Activated CD4-positive, alpha-beta memory T cell treated with anti-CD3 and anti-CD28 coated beads for 36 hours (primary cell): ENCODE measurements at regions not wholly inside any gene's neighbourhood (a gene's known extent, or its start where the extent isn't known, plus 50 kb on each side); places are given as distances from the start of the nearest gene placed in this dataset.

Source experiments
- CTCF ChIA-PET: fragments of 350-600 bp; sonication (Branson Sonifier 250); formaldehyde crosslinking; loops from one replicate; lab custom pipeline; 2021; ENCODE audit warnings: antibody characterized with exemption, inconsistent platforms; lab: Charles Lee
- POLR2A ChIA-PET: fragments of 350-600 bp; sonication (Branson Sonifier 250); formaldehyde crosslinking; loops from one replicate; lab custom pipeline; 2021; ENCODE audit warnings: antibody characterized with exemption; lab: Charles Lee
- DNase-seq: peaks from one replicate; pipeline ENCODE4 v3.0.0-alpha.2; 2020
- H3K27ac Mint-ChIP-seq: one replicate; pipeline ENCODE4 v1.8.0; 2021; ENCODE audit warnings: mixed read lengths
- H3K27me3 Mint-ChIP-seq: one replicate; pipeline ENCODE4 v1.8.0; 2021; ENCODE audit warnings: mixed read lengths
- H3K36me3 Mint-ChIP-seq: one replicate; pipeline ENCODE4 v1.8.0; 2021; ENCODE audit warnings: mixed read lengths
- H3K4me1 Mint-ChIP-seq: one replicate; pipeline ENCODE4 v1.8.0; 2021; ENCODE audit warnings: low read depth, mixed read lengths
- H3K4me3 Mint-ChIP-seq: one replicate; pipeline ENCODE4 v1.8.0; 2021; ENCODE audit warnings: mild to moderate bottlenecking, mixed read lengths
- H3K9me3 Mint-ChIP-seq: one replicate; pipeline ENCODE4 v1.8.0; 2021; ENCODE audit warnings: mixed read lengths
- intact Hi-C: fragments of 100-400 bp; cut with micrococcal nuclease; formaldehyde crosslinking; loops from one replicate; pipeline ENCODE4 v1.15.1; 2023

DNA sequence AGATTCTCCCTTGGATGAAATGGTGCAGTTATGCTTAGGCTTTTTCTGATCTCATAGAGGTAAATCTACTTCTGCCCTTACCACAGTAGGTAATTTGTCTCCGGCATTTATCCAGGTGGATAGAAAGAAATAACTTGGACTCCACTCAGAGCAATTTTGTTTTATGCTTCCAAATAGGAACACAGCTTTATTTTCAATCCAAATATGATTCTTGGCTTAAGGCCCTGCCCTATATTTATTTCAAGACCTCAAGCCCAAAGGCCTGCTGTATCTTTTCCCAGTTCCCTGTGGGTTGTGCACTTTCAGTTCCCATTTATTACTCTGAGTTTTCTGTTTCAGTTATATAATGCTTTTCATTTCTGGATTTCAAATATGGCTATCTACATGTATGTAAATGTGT, 274.2 kb upstream of the SMC2 start:
- ChIA-PET CTCF (no interaction called here), POLR2A (no interaction called here)
- Mint-ChIP-seq H3K9me3 (no peaks in the 10 kb centered on the region), H3K4me1 (no peaks in the 10 kb centered on the region), H3K4me3 (no peak overlapping the region), H3K27ac (no peak overlapping the region), H3K36me3 (no peaks in the 10 kb centered on the region), H3K27me3 (no peaks in the 10 kb centered on the region)
- intact Hi-C loops = no loop called here
- no peak for DNase-seq

DNA sequence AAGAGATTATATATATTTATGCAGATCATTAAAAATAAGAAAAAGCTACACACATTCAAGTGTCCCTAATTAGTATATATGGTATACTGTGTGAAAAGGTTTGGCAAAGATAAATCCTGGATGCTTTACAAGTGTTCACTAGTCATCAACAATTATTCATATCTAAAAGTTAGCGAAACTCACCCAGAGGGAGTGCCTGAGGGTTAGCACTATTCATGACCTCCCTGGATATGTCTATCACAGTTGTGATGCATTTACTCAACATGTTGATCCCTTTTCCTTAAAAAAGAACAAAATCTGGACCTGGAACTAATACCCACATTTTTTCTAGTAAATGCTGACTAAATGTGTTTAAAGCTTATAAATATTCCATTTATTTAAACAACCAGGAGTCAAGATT, 273.0 kb upstream of the SMC2 start:
- Mint-ChIP-seq H3K36me3 (no peaks in the 10 kb centered on the region), H3K27me3 (no peaks in the 10 kb centered on the region), H3K27ac (no peak overlapping the region), H3K4me1 (no peaks in the 10 kb centered on the region), H3K4me3 (no peak overlapping the region), H3K9me3 (no peaks in the 10 kb centered on the region)
- ChIA-PET CTCF (no interaction called here), POLR2A (interaction anchor here (0.7 kb wide), 1 partner anchor 67 kb away, joined by 3 read pairs; no protein-coding TSS in a partner anchor)
- intact Hi-C loops = no loop called here
- no peak for DNase-seq

DNA sequence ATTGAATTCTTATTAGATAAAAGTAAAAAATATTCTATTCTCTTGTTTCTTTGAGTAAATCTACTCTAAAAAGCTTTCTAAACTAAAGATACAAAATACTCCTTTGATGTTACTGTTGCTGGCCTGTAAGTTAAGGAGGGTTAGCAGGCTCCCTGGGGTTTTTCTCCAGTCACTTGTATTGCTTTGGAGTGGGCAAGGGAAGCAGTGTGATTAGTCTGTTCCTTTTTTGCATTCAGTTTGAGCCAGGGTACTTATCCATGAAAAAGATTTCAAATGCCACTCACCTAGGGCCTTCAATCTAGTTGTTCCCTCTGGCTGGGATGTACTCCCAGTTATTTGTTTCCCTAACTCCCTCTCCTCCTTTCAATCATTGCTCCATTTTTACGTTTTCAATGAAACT, 256.2 kb upstream of the SMC2 start:
- Mint-ChIP-seq H3K27me3 (no peaks in the 10 kb centered on the region), H3K27ac (no peak overlapping the region), H3K4me3 (no peak overlapping the region), H3K36me3 (no peaks in the 10 kb centered on the region), H3K4me1 (no peaks in the 10 kb centered on the region), H3K9me3 (peaks cover 3% of the 10 kb centered on the region)
- intact Hi-C loops = no loop called here
- DNase-seq = no peak
- POLR2A ChIA-PET = interaction anchor here (0.6 kb wide), 1 partner anchor 883 kb away, joined by 4 read pairs; no protein-coding TSS in a partner anchor
- CTCF ChIA-PET = no interaction called here

GRCh38 chr9:103839197-103839596, 254.9 kb upstream of the SMC2 start:
- DNase-seq = no peak
- ChIA-PET POLR2A (no interaction called here), CTCF (no interaction called here)
- intact Hi-C loops = no loop called here
- H3K27ac Mint-ChIP-seq = no peak overlapping the region
- no peaks in the 10 kb centered on the region for H3K27me3 Mint-ChIP-seq
- H3K4me1 Mint-ChIP-seq = no peaks in the 10 kb centered on the region
- no peak overlapping the region for H3K4me3 Mint-ChIP-seq
- no peaks in the 10 kb centered on the region for H3K36me3 Mint-ChIP-seq
- H3K9me3 Mint-ChIP-seq = no peaks in the 10 kb centered on the region

GRCh38 chr9:103867886-103868285, 226.2 kb upstream of the SMC2 start:
- intact Hi-C loops = no loop called here
- ChIA-PET CTCF (no interaction called here), POLR2A (no interaction called here)
- no peaks in the 10 kb centered on the region for H3K4me1 Mint-ChIP-seq
- no peaks in the 10 kb centered on the region for H3K9me3 Mint-ChIP-seq
- H3K36me3 Mint-ChIP-seq = no peaks in the 10 kb centered on the region
- DNase-seq = no peak
- H3K27ac Mint-ChIP-seq = no peak overlapping the region
- no peak overlapping the region for H3K4me3 Mint-ChIP-seq
- no peaks in the 10 kb centered on the region for H3K27me3 Mint-ChIP-seq

DNA sequence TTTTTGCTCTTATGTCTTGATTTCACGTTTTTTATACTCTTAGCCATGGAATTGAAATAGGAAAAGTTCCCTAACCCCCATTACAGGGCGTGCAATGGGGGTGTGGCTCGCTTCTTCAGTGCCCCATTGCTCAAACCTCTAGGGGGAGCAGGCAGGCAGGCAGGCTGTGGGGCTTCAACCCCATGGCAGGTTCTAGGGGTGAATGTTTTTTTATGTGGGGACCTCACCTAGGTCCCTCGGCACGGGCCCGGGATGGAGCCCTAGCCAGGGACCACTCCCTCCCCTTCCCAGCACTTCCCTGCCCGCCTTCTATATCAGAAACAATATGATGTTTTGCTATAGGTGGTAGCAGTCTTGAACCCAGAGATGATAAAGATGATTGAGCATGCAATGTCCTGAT, 221.3 kb upstream of the SMC2 start:
- Mint-ChIP-seq H3K4me1 (no peaks in the 10 kb centered on the region), H3K36me3 (no peaks in the 10 kb centered on the region), H3K27ac (no peak overlapping the region), H3K9me3 (no peaks in the 10 kb centered on the region), H3K4me3 (no peak overlapping the region), H3K27me3 (no peaks in the 10 kb centered on the region)
- DNase-seq = no peak
- CTCF ChIA-PET = no interaction called here
- POLR2A ChIA-PET = no interaction called here
- intact Hi-C loops = no loop called here

DNA sequence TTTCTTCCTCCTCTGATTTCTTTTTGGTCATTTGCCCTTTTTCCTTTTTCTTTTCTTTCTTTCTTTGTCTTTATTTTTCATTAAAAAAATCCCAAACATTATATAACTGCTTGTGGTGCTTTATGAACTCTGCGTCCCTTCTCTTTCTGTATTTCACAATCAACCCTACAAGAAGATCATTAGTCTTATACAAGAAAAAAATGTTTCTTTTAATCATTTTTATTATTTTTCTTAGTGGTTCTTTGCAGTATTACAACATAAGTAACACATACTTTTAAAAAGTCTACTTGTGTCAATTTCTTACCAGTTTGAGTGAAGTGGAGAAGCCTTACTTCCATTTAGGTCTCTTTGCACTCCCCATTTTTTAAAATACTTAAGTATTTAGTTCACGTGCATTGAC, 212.7 kb upstream of the SMC2 start:
- no peaks in the 10 kb centered on the region for H3K27me3 Mint-ChIP-seq
- no peaks in the 10 kb centered on the region for H3K4me1 Mint-ChIP-seq
- H3K4me3 Mint-ChIP-seq = no peak overlapping the region
- H3K27ac Mint-ChIP-seq = no peak overlapping the region
- CTCF ChIA-PET = no interaction called here
- POLR2A ChIA-PET = no interaction called here
- no peaks in the 10 kb centered on the region for H3K9me3 Mint-ChIP-seq
- DNase-seq = no peak
- intact Hi-C loops = no loop called here
- H3K36me3 Mint-ChIP-seq = no peaks in the 10 kb centered on the region

DNA sequence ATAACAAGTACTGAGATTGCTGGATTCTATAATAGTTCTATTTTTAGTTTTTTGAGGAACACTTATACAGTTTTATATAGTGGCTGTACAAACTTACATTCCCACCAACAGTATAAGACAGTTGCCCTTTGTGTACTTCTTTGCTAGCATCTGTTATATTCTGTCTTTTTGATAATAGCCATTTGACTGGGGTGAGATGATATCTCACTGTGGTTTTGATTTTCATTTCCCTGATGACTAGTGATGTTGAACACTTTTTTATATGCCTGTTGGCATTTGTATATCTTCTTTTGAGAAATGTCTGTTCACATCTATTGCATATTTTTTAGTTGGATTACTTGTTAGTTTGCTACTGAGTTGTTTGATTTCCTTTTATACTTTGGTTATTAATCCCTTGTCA, 204.1 kb upstream of the SMC2 start:
- Mint-ChIP-seq H3K9me3 (no peaks in the 10 kb centered on the region), H3K4me3 (no peak overlapping the region), H3K4me1 (no peaks in the 10 kb centered on the region), H3K27me3 (no peaks in the 10 kb centered on the region), H3K36me3 (no peaks in the 10 kb centered on the region), H3K27ac (no peak overlapping the region)
- CTCF ChIA-PET = no interaction called here
- intact Hi-C loops = no loop called here
- DNase-seq = no peak
- POLR2A ChIA-PET = no interaction called here

DNA sequence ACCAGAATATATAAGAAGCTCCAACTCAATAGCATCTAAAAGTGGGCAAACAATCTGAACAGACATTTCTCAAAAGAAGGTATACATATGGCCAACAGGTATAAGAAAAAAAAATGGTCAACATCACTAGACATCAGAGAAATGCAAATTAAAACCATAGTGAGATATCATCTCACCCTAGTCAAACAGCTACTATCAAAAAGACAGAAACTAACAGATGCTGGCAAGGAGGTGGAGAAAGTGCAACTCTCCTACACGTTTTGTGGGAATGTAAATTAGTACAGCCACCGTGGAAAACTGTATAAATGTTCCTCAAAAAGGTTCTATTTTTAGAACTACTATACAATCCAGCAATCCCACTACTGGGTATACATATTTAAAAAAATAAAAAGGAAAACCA, 199.9 kb upstream of the SMC2 start:
- Mint-ChIP-seq H3K36me3 (no peaks in the 10 kb centered on the region), H3K4me3 (no peak overlapping the region), H3K27ac (no peak overlapping the region), H3K27me3 (no peaks in the 10 kb centered on the region), H3K4me1 (no peaks in the 10 kb centered on the region), H3K9me3 (no peaks in the 10 kb centered on the region)
- intact Hi-C loops = no loop called here
- ChIA-PET POLR2A (no interaction called here), CTCF (no interaction called here)
- no peak for DNase-seq

DNA sequence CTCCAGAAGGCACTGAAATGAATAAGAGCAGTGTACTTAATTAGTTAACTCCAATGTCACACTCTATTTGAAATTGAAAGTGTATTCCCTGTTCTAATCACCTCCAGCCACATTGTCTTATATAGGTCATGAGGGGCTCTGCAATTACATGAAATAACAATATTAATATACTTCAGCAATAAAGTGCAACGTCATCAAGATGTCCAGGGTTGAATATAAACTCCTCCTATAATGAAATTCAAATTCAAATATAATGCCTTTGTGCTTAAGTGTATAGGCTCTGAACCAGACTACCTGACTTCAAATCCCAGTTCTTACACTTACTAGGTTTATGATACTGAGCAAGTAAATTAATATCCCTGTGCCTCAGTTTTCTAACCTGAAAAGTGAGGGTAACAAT, 195.6 kb upstream of the SMC2 start:
- Mint-ChIP-seq H3K9me3 (no peaks in the 10 kb centered on the region), H3K27me3 (no peaks in the 10 kb centered on the region), H3K27ac (no peak overlapping the region), H3K4me3 (no peak overlapping the region), H3K36me3 (no peaks in the 10 kb centered on the region), H3K4me1 (no peaks in the 10 kb centered on the region)
- intact Hi-C loops = no loop called here
- ChIA-PET CTCF (no interaction called here), POLR2A (no interaction called here)
- DNase-seq = no peak

DNA sequence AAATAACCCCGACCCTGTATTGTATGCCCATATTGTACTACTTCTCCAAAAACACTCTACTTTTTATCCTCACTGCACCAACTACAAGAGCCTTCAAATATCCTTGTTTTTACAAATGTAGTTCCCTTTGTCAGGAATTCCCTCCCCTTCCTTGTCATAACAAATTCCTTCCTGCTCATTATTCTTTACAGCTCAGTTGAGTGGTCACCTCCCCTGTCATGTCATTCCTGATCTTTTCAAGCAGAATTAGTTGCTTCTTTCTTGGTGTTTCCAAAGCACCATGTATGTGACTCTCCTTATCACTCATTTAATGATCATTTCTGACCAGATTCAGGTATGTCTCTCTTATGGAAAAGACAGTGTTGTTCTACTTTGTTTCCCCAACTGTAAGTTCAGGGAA, 194.2 kb upstream of the SMC2 start:
- CTCF ChIA-PET = no interaction called here
- no peak for DNase-seq
- intact Hi-C loops = no loop called here
- Mint-ChIP-seq H3K9me3 (no peaks in the 10 kb centered on the region), H3K4me1 (no peaks in the 10 kb centered on the region), H3K27me3 (no peaks in the 10 kb centered on the region), H3K4me3 (no peak overlapping the region), H3K36me3 (no peaks in the 10 kb centered on the region), H3K27ac (no peak overlapping the region)
- POLR2A ChIA-PET = no interaction called here

DNA sequence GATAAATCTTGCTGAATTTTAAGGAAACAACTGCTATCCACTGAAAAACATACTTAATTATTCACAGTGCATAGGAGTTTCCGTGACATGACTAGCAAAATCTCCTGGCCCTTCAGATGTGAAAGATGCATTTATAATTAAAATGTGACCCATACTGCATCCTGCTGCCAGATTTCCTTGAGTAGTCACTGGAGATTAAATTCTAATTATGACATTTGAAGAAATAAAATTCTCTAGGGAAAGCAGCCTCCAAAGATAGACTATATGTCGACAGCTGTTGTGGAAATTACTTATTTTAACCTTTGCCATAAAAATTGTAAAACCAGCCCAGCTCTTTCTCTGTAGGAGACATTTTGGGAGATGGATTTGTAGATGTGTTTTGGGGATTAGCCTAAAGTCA, 193.6 kb upstream of the SMC2 start:
- no peaks in the 10 kb centered on the region for H3K27me3 Mint-ChIP-seq
- H3K9me3 Mint-ChIP-seq = no peaks in the 10 kb centered on the region
- H3K27ac Mint-ChIP-seq = no peak overlapping the region
- ChIA-PET POLR2A (no interaction called here), CTCF (no interaction called here)
- H3K4me1 Mint-ChIP-seq = no peaks in the 10 kb centered on the region
- DNase-seq = no peak
- H3K4me3 Mint-ChIP-seq = no peak overlapping the region
- no peaks in the 10 kb centered on the region for H3K36me3 Mint-ChIP-seq
- intact Hi-C loops = no loop called here

GRCh38 chr9:103902263-103902662, 191.8 kb upstream of the SMC2 start:
- no peaks in the 10 kb centered on the region for H3K9me3 Mint-ChIP-seq
- H3K4me3 Mint-ChIP-seq = no peak overlapping the region
- DNase-seq = no peak
- H3K4me1 Mint-ChIP-seq = no peaks in the 10 kb centered on the region
- intact Hi-C loops = no loop called here
- ChIA-PET CTCF (no interaction called here), POLR2A (no interaction called here)
- H3K27me3 Mint-ChIP-seq = no peaks in the 10 kb centered on the region
- no peaks in the 10 kb centered on the region for H3K36me3 Mint-ChIP-seq
- no peak overlapping the region for H3K27ac Mint-ChIP-seq

- H3K4me1 Mint-ChIP-seq = no peaks in the 10 kb centered on the region
- H3K27me3 Mint-ChIP-seq = no peaks in the 10 kb centered on the region
- intact Hi-C loops = no loop called here
- no peak for DNase-seq
- no peak overlapping the region for H3K4me3 Mint-ChIP-seq
- no peaks in the 10 kb centered on the region for H3K36me3 Mint-ChIP-seq
- H3K27ac Mint-ChIP-seq = no peak overlapping the region
- ChIA-PET POLR2A (no interaction called here), CTCF (no interaction called here)
- no peaks in the 10 kb centered on the region for H3K9me3 Mint-ChIP-seq
Observed at GRCh38 chr9:103904242-103904641, 189.9 kb upstream of the SMC2 start.
